ENCODE measurements at regions not wholly inside any gene's neighbourhood (a gene's known extent, or its start where the extent isn't known, plus 50 kb on each side); places are given as distances from the start of the nearest gene placed in this dataset.

DNA sequence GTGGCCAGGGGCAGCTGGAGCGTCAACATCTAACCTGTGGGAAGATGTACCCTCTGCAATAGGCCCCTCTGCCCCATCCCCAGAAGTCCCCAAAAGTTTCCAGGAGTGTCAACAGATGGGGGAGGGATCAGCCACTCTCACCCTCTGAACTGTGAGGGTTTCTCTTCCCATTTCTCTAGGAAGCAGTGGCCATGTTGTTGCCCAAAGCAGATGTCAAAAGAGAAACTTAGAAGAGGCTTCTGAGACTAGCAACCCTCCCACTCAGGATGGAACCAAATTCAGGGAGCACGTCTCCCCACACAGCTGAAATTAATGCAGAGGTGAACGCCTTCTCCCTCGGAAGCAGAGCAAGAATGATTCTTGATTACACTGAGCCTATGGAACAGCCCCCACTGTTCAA lies 70.3 kb downstream of the ARL4C start:
- no peaks in the 10 kb centered on the region for H4K20me1 ChIP-seq (ENCODE audit: insufficient read depth)
- H3K27ac ChIP-seq (ENCODE audit: low read length), result no peak overlapping the region
- no peaks in the 10 kb centered on the region for H3K9me3 ChIP-seq (ENCODE audit: low read length)
- H3F3A ChIP-seq (ENCODE audit: insufficient read depth, low read length, poor library complexity, severe bottlenecking), result no peaks in the 10 kb centered on the region
- H3K4me2 ChIP-seq (ENCODE audit: low read length), result no peak overlapping the region
- H3K36me3 ChIP-seq (ENCODE audit: insufficient read depth, low read length), result no peaks in the 10 kb centered on the region
- H2AFZ ChIP-seq (ENCODE audit: low read depth, low read length), result no peak overlapping the region
- H3K27me3 ChIP-seq (ENCODE audit: insufficient read depth, low read depth, low read length), result no peaks in the 10 kb centered on the region
- no peak for TF ChIP-seq TAF1 (IDR thresholded peaks at IDR 0.05; ENCODE audit: low read depth)
- no peak for TF ChIP-seq EZH2 (IDR thresholded peaks at IDR 0.05; ENCODE audit: borderline replicate concordance, insufficient read depth, low read length, poor library complexity, severe bottlenecking)
- TF ChIP-seq EP300 (conservative IDR thresholded peaks at IDR 0.05; ENCODE audit: poor library complexity, severe bottlenecking), result no peak
- no peak for TF ChIP-seq REST (IDR thresholded peaks at IDR 0.05; ENCODE audit: borderline replicate concordance)
- no peak for TF ChIP-seq SMC3 (conservative IDR thresholded peaks at IDR 0.05; ENCODE audit: poor library complexity)
- TF ChIP-seq CTCF (IDR thresholded peaks at IDR 0.05; ENCODE audit: poor library complexity, severe bottlenecking), result no peak
- no peak for TF ChIP-seq POLR2AphosphoS5 (IDR thresholded peaks at IDR 0.05)
- no peak for TF ChIP-seq RAD21 (conservative IDR thresholded peaks at IDR 0.05)
- TF ChIP-seq MXI1 (conservative IDR thresholded peaks at IDR 0.05; ENCODE audit: poor library complexity, severe bottlenecking), result no peak
- H3K9ac ChIP-seq (ENCODE audit: low read length), result no peak overlapping the region
- no peaks in the 10 kb centered on the region for H3K79me2 ChIP-seq (replicated peaks; ENCODE audit: insufficient read depth, low read length)
- no peak overlapping the region for H3K4me3 ChIP-seq (ENCODE audit: low read length)
- no peaks in the 10 kb centered on the region for H3K9me2 ChIP-seq (ENCODE audit: insufficient read depth, low read length)

- Histone ChIP-seq H3K9ac (ENCODE audit: low read length) (no peak overlapping the region), H2AFZ (ENCODE audit: low read depth, low read length) (no peak overlapping the region), H3K27ac (ENCODE audit: low read length) (no peak overlapping the region), H3K4me2 (ENCODE audit: low read length) (no peak overlapping the region), H3K36me3 (ENCODE audit: insufficient read depth, low read length) (no peaks in the 10 kb centered on the region), H4K20me1 (ENCODE audit: insufficient read depth) (no peaks in the 10 kb centered on the region), H3F3A (ENCODE audit: insufficient read depth, low read length, poor library complexity, severe bottlenecking) (no peaks in the 10 kb centered on the region), H3K9me3 (ENCODE audit: low read length) (no peaks in the 10 kb centered on the region), H3K4me3 (ENCODE audit: low read length) (no peak overlapping the region), H3K27me3 (ENCODE audit: insufficient read depth, low read depth, low read length) (no peaks in the 10 kb centered on the region), H3K79me2 (replicated peaks; ENCODE audit: insufficient read depth, low read length) (no peaks in the 10 kb centered on the region), H3K9me2 (ENCODE audit: insufficient read depth, low read length) (no peaks in the 10 kb centered on the region)
- TF ChIP-seq SMC3 (conservative IDR thresholded peaks at IDR 0.05; ENCODE audit: poor library complexity) (no peak), POLR2AphosphoS5 (IDR thresholded peaks at IDR 0.05) (no peak), REST (IDR thresholded peaks at IDR 0.05; ENCODE audit: borderline replicate concordance) (no peak), CTCF (IDR thresholded peaks at IDR 0.05; ENCODE audit: poor library complexity, severe bottlenecking) (no peak), MXI1 (conservative IDR thresholded peaks at IDR 0.05; ENCODE audit: poor library complexity, severe bottlenecking) (no peak), EP300 (conservative IDR thresholded peaks at IDR 0.05; ENCODE audit: poor library complexity, severe bottlenecking) (no peak), RAD21 (conservative IDR thresholded peaks at IDR 0.05) (no peak), TAF1 (IDR thresholded peaks at IDR 0.05; ENCODE audit: low read depth) (no peak), EZH2 (IDR thresholded peaks at IDR 0.05; ENCODE audit: borderline replicate concordance, insufficient read depth, low read length, poor library complexity, severe bottlenecking) (no peak)
Observed at GRCh38 chr2:234425639-234426603, 71.0 kb downstream of the ARL4C start.
